Lung (tissue), 11 donors: ENCODE measurements at regions not wholly inside any gene's neighbourhood (a gene's known extent, or its start where the extent isn't known, plus 50 kb on each side); places are given as distances from the start of the nearest gene placed in this dataset.

Source experiments
- ATAC-seq: fragments of 200-7000 bp; cut with Tn5 transposase; one replicate; pipeline ENCODE4 v1.9.1; 2020; ENCODE audit warnings: moderate number of reproducible peaks; ENCODE audit not compliant: insufficient read depth, low FRiP score
- DNase-seq, 3 donors: peaks; one replicate each; pipeline ENCODE4 v3.0.0-alpha.2; 2013 to 2017
- H3K27ac ChIP-seq, 2 donors: one replicate each; pipeline ENCODE4 v1.5.1; 2013; ENCODE audit warnings: mild to moderate bottlenecking in 2 of 2, moderate library complexity in 2 of 2, control low read depth in 1 of 2, inconsistent platforms in 1 of 2, low read depth in 1 of 2, low read length in 1 of 2
- H3K27me3 ChIP-seq, 3 donors: one replicate each; pipeline ENCODE4 v1.5.1; 2013; ENCODE audit warnings: low read length in 2 of 3; ENCODE audit not compliant: control insufficient read depth in 3 of 3, insufficient read depth in 3 of 3
- H3K36me3 ChIP-seq, 4 donors: one replicate each; pipeline ENCODE4 v1.5.1; 2013; ENCODE audit warnings: low read length in 4 of 4, mild to moderate bottlenecking in 1 of 4, moderate library complexity in 1 of 4; ENCODE audit not compliant: control insufficient read depth in 4 of 4, insufficient read depth in 4 of 4
- H3K4me1 ChIP-seq, 5 donors: one replicate each; pipeline ENCODE4 v1.5.1; 2013; ENCODE audit warnings: low read length in 5 of 5, mild to moderate bottlenecking in 2 of 5, moderate library complexity in 1 of 5; ENCODE audit not compliant: control insufficient read depth in 5 of 5, insufficient read depth in 5 of 5
- H3K4me3 ChIP-seq: one replicate; pipeline ENCODE4 v1.5.1; 2013; ENCODE audit warnings: mild to moderate bottlenecking, control low read depth, moderate library complexity
- H3K9ac ChIP-seq, 2 donors: one replicate each; pipeline ENCODE4 v1.5.1; 2013; ENCODE audit warnings: low read length in 2 of 2, control low read depth in 1 of 2; ENCODE audit not compliant: insufficient read depth in 1 of 2
- H3K9me3 ChIP-seq, 4 donors: one replicate each; pipeline ENCODE4 v1.5.1; 2013; ENCODE audit warnings: low read length in 3 of 4, mild to moderate bottlenecking in 1 of 4, moderate library complexity in 1 of 4; ENCODE audit not compliant: control insufficient read depth in 4 of 4, insufficient read depth in 3 of 4
- WGBS, 2 donors: extraction: QIAGEN DNeasy Blood & Tissue Kit; methylation state at CpG; one replicate each; pipeline ENCODE4 v1.1.7; 2013; 5-methylcytosine and 5-hydroxymethylcytosine counted together
- TF ChIP-seq, protein P1 (sequence below): IDR thresholded peaks from 2 replicates; pipeline ENCODE4 v1.5.1; 2012; ENCODE audit warnings: mild to moderate bottlenecking; ENCODE audit errors: control extremely low read depth, extremely low read depth
- donor health status: control.
- donor health status: control.
- donor health status: Bipolar disorder and iron deficiency.
- donor health status: healthy.
- donor health status: DM: yes; HTN: yes; CAD: no.

- H3K27me3 ChIP-seq, result no peaks in the 10 kb centered on the region
- 67 to 79% methylated on average over 7 of the region's 7 CpGs for WGBS, 2 donors
- no peak overlapping the region for H3K4me3 ChIP-seq
- peak in 2 of 3 donors; percentile 62 to 72 for DNase-seq
- peak overlapping the region in 1 of 2 donors; percentile 82 for H3K9ac ChIP-seq
- no peak for ATAC-seq
- peaks cover 0 to 68% (median 39%) of the 10 kb centered on the region in 5 donors for H3K4me1 ChIP-seq
- TF ChIP-seq, protein P1, sequence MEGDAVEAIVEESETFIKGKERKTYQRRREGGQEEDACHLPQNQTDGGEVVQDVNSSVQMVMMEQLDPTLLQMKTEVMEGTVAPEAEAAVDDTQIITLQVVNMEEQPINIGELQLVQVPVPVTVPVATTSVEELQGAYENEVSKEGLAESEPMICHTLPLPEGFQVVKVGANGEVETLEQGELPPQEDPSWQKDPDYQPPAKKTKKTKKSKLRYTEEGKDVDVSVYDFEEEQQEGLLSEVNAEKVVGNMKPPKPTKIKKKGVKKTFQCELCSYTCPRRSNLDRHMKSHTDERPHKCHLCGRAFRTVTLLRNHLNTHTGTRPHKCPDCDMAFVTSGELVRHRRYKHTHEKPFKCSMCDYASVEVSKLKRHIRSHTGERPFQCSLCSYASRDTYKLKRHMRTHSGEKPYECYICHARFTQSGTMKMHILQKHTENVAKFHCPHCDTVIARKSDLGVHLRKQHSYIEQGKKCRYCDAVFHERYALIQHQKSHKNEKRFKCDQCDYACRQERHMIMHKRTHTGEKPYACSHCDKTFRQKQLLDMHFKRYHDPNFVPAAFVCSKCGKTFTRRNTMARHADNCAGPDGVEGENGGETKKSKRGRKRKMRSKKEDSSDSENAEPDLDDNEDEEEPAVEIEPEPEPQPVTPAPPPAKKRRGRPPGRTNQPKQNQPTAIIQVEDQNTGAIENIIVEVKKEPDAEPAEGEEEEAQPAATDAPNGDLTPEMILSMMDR, result no peak
- H3K27ac ChIP-seq, result no peak overlapping the region
- no peaks in the 10 kb centered on the region for H3K9me3 ChIP-seq
- H3K36me3 ChIP-seq, result no peaks in the 10 kb centered on the region
These were observed 143.9 kb upstream of the L3MBTL4 start for GRCh38 chr18:6558446-6559156.

DNA sequence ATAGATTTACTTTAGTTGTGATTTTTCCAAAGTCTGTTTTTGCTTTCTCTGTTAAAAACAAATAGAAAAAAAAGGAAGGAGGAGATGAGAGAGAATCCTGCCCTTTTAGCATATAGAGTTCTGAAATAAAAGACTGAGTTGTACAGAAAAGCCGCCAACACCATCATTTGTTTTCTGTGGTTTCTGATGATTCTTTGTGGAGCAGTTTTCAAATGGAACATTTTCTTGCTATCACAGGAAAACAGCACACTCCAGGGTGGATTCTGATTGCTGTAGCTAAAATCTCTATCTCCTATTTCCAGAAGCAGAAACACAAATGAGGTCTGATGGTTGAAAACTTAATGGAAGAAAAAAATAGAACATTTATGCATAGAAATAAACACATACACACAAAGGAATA, 144.6 kb upstream of the L3MBTL4 start:
- peak in 2 of 3 donors; percentile 65 to 67 for DNase-seq
- no peak for ATAC-seq
- H3K27ac ChIP-seq, result no peak overlapping the region
- TF ChIP-seq, protein P1, result no peak
- 61 to 68% methylated on average over 1 of the region's 1 CpG for WGBS, 2 donors
- no peaks in the 10 kb centered on the region for H3K9me3 ChIP-seq
- peaks cover 0 to 72% (median 39%) of the 10 kb centered on the region in 5 donors for H3K4me1 ChIP-seq
- H3K4me3 ChIP-seq, result no peak overlapping the region
- no peaks in the 10 kb centered on the region for H3K36me3 ChIP-seq
- no peaks in the 10 kb centered on the region for H3K27me3 ChIP-seq
- peak overlapping the region in 1 of 2 donors; percentile 35 for H3K9ac ChIP-seq

DNA sequence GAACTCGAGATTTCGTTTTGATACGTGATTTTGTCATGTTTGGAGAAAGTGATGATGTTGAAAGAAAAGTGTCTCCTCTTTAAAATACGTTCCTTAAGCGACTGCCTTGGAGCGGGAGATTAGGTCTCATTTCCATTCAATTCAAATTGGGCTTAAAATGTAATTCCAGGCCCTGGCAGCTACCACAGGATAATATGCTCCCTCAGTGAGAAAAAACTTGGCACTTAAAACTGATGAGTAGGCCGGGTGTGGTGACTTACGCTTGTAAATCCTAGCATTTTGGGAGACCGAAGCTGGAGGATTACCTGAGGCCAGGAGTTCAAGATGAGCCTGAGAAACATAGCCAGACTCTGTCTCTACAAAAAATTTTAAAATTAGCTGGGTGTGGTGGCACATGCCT, 146.3 kb upstream of the L3MBTL4 start:
- 78 to 89% methylated on average over 9 of the region's 9 CpGs for WGBS, 2 donors
- H3K9ac ChIP-seq, result peak overlapping the region in 1 of 2 donors; percentile 8
- no peaks in the 10 kb centered on the region for H3K9me3 ChIP-seq
- no peak for ATAC-seq
- TF ChIP-seq, protein P1, result no peak
- peak in 2 of 3 donors; percentile 51 to 56 for DNase-seq
- H3K36me3 ChIP-seq, result no peaks in the 10 kb centered on the region
- H3K4me3 ChIP-seq, result no peak overlapping the region
- peaks cover 0 to 90% (median 39%) of the 10 kb centered on the region in 5 donors for H3K4me1 ChIP-seq
- no peaks in the 10 kb centered on the region for H3K27me3 ChIP-seq
- peak overlapping the region in 1 of 2 donors; percentile 22 for H3K27ac ChIP-seq
